SK-N-SH treated with all-trans-retinoic acid at 6 μM for 48 hours (cell line): ENCODE measurements at regions not wholly inside any gene's neighbourhood (a gene's known extent, or its start where the extent isn't known, plus 50 kb on each side); places are given as distances from the start of the nearest gene placed in this dataset.

Experiments used
- GLIS3 ChIP-seq: fragments of 250-450 bp; sonication (Bioruptor Pico); IDR thresholded peaks from 2 replicates; pipeline ENCODE4 v1.5.0; 2020; ENCODE audit warnings: mild to moderate bottlenecking, moderate library complexity
- PPARA ChIP-seq: fragments of 250-450 bp; sonication (Bioruptor Pico); IDR thresholded peaks from 2 replicates; pipeline ENCODE4 v1.5.0; 2020; ENCODE audit warnings: mild to moderate bottlenecking, borderline replicate concordance
- ZFP3 ChIP-seq: fragments of 250-450 bp; sonication (Bioruptor Pico); IDR thresholded peaks from 2 replicates; pipeline ENCODE4 v1.5.0; 2020; ENCODE audit warnings: mild to moderate bottlenecking, moderate library complexity

GRCh38 chr13:90723381-90723780 lies 624.1 kb upstream of the MIR17HG start:
- TF ChIP-seq ZFP3 (CRISPR knock-in tag) = no peak
- TF ChIP-seq PPARA (CRISPR knock-in tag) = no peak
- TF ChIP-seq GLIS3 (CRISPR knock-in tag) = no peak
